Fibroblast of skin of right biceps (primary cell): ENCODE measurements at regions not wholly inside any gene's neighbourhood (a gene's known extent, or its start where the extent isn't known, plus 50 kb on each side); places are given as distances from the start of the nearest gene placed in this dataset.

Experiments used
- DNase-seq: peaks from one replicate; pipeline ENCODE4 v3.0.0-alpha.2; 2013

DNA sequence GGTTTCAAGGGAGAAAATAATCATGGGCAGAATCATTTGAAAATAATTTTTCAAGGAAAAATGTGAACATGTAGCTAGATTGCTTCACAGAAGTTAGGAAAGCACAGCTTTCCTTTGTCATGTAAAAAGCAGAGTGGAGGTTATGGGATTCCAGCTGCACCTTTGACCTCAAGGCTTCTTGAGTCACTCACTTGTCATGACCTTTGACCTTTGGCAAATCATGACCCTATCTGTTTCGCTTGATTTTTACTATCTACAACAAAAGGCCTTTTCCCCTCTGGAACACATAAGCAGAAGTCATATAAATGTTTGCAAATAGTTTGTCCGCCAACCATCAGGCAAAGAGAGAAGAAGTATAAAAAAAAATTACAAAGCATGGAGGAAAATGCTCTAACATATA is 210.7 kb upstream of the MIR17HG start:
- DNase-seq: no peak

DNA sequence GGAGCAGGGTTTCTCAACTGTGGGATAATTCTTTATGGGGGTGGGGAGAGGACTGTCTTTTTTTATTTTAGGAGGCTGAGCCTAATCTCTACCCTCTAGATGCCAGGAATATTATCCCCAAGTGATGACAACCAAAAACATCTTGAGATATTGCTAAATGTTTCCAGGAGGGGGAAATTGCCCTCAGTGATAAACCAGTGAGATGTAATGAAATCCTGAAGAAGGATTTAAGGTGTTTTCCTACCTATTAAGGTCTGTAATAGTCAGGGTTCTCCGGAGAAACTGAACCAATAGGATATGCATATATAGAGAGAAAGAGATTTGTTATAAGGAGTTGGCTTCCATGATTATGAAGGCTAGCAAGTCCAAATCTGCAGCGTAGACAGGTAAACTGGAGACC is 208.3 kb upstream of the MIR17HG start:
- DNase-seq: no peak

DNA sequence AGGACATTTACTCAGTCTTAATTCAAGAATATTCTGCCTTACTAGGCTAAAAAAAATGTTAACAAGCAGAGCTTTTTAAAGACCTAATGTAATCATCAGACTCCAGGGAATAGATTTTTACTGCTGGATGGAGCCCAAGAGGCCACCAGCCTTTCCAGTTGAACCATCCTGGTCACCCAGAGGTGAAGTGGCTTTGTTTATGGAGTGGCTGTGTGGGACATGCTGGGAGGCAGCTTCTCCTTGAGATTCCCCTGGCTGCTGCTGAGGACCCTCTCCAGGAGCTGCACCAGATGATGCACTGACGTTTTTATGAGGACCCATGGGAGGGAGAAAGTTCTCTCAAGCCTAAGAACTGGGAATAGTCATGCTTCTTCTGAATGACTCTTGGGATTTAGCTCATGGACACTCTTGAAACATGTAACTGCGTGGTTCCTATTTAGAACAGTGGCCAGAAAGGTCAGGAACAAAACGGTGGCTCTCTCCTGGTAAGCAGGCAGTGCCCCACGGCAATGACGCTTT is 205.9 kb upstream of the MIR17HG start:
- peak; percentile 53 for DNase-seq

DNA sequence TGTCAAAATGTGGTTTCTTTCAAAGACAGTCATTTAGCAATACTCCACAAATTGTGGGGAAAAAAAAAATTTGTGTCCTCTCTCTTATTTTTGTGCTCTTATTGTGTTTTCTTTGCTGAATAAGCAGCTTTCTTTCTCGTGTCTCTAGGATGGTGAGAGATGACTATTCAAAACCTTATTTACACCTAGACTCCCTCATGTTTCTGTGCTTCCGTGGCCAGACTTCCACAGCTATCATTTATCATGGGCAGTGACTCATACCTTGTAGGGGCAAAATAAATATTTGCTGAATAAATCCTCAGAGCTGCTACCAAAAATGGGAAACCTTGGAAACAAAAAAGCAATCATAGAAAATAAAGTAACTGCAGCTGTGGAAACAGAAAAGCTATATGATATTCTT is 204.9 kb upstream of the MIR17HG start:
- peak; percentile 91 for DNase-seq

DNA sequence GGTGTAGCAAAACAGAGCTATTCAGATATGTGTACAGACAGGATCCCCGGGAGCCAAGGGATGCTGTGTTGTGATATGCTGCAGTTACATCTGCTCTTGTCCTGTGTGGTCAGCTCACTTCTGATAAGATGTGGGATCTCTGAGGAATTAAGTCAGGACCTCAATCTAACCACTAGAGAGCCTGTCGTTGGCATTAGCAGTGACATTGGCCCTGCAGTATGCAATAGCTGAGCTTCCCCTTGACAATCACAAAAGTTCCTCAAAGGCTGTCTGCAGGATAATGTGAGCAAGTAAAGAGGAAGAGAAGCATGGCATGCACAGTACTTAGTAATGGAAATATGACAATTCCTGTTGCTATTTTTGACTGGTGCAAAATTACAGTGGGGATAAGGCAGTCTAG is 203.4 kb upstream of the MIR17HG start:
- no peak for DNase-seq

DNA sequence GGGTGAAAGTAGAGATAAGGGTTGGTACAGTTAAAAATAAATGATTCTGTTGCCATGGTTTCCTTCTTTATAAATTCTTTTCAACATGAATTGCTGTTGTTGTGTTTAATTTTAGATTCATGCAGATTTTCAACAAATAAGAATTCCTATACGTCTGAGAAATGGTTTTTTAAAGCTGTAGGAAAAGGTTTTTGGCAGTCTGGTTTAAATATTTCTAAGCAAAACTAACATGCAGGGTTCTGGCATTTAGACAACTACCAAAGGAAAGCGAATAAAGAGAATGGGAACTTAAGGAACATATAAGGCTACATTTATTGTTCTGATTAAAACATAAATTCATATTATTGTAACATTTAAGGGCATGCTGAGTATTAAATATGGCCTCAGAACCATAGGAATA is 203.0 kb upstream of the MIR17HG start:
- no peak for DNase-seq

DNA sequence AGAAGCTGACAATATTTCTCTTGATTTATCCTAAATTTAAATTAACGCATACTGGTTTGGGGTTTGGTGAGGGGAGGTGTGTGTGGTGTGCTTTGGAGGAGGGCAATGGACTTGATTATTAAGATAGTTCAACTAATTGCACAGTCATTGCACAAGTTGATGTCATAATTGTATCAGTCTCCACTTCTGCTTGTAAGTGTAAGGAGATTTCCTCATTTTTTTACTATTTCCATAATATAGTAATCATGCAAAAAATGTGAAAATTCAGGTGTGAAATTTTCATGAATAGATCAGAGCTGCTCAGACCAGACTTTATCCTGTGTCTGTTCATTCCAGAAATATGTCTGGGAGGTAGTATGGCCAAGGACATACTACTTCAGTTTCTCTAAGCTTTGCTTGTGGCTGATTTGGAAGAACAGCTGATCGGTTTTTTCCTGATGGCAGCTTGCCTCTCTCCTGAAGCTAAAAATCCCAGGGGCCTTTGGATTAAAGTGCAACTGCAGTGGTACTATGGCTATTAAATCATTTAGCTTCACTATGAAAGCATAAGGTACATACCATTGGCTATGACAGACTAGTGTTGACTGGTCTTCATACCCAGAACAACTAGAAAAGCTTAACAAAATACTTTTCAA is 201.8 kb upstream of the MIR17HG start:
- DNase-seq: no peak

DNA sequence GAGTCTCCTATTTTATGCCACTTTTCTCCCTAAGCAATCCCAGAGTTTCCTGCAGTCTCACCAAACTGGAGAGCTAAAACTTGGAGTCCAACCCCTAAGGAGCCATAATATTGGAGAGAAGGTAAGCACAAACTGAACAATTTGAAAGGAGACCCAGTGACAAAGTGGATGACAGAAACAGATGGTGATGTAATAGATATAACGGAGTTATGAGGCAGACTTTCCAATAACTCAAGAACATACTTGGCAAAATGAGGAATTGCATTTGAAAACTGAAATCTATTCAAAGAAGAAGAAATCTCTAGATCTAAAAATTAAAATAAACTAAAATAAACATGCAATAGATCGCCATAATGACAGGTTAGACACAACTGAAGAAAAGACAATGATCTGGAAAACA is 200.9 kb upstream of the MIR17HG start:
- DNase-seq: no peak

DNA sequence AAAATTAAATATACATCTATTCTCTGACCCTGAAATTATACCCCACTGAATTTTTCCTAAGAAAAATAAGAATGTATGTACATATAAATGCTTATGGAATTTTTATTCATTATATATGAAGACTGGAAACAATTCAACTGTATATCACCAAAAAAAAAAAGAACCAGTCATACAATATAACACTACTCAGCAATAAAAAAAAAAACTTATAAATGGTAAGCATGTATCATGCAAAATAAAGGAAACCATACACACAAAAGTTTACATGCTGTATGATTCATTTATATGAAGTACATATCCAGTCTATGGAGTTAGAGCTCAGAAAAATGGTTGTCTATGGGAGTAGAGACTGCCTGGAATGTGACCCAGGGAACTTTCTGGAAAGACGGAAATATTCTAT is 199.4 kb upstream of the MIR17HG start:
- no peak for DNase-seq

DNA sequence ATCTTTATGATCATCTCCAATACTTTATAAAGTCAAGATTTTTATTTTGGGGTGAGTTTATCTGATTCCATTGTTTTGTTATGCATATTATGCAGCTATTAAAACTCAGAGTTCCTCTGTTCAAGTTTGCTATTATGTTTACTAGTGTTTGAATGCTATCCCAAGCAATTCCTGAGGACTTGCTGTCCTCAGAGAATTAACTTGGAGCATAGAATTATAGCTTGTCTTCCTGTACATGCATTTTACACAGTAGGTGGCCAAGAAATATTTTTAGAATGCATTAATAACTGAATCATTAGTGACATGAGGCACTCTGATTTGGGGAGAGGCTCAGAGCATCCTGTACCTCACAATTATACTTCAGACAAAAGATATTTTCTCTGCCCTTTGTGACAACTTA is 195.6 kb upstream of the MIR17HG start:
- no peak for DNase-seq

DNA sequence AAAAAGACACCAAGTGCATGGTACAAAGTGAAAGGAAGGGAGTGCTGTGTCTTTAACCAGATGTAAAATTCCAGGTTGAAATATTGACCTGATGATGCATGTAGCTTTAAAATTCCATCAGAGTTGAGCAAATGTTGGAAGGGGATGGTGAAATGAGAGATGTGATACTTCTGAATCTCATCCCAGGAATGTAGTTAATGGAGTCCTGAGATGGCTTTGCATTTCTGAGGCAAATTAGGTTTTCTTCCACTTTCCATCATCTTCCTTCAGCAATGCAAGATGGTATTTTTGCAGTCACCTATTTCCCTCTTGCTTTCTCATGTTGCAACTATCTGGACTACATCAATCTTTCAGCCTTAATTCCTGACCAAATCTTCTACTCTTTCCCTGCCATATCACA is 194.1 kb upstream of the MIR17HG start:
- peak; percentile 89 for DNase-seq

DNA sequence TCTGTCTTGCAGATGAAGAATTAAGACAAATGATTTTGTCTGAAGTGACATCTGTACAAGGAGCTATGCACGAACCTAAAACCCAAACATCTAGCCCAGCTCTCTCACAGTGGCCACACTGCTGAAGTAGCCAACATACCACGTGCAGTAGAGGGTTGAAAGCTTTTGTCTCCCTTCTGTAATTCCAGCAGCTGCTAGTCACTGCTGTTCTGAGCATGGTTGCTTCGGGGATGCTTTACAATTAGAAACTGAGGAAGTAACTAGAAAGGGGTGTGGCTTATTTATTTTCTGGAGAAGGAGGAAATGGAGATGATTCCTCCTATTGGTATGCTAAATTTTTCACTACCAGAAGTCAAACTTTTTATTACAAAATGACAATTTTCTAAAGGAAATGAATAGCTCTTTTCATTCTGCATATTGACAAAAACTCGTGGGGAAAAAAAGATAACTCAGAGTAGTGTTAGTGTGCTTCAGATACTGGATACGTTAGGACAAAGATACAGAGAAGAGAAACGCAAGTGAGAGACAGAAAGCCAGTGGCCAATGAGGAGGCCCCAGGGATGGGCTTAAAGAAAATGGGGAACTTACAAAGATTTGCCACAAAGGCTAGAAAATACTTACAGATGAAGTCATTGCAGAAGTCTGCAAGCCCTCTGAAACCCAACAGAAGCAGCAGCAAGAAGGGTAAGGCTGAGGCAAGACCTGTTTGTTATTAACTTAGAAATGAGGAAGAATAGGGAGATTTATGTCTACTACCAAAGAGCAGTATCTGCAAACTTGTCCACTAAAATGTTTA is 192.7 kb upstream of the MIR17HG start:
- DNase-seq: peak; percentile 80

DNA sequence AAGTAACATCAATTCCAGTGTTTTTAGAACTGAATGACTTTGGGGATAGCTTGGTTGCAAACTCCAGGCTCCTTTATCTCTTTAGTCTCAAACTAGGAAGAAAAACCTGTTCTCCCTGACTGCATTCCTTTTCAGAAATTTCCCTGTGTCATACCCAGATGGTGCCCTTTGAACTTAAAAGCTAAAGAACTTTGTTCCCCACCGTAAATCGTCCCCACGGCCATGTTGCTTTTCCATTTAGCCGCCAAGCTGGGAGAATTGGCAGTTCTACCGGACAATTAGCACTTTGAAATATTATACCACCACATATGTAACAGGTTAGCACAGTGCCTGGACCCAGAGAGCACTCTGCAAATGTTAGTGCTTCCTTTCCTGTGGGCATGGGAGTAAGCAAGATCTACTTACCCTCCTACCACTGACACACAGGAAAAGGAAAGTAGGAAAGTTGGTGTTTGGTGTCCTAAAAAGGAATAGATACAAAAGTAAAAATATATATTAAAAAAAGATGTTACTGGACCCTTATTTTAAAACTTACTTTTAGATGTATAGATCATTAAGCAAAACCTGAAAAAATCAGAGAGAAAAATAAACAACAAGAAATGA is 191.9 kb upstream of the MIR17HG start:
- no peak for DNase-seq

DNA sequence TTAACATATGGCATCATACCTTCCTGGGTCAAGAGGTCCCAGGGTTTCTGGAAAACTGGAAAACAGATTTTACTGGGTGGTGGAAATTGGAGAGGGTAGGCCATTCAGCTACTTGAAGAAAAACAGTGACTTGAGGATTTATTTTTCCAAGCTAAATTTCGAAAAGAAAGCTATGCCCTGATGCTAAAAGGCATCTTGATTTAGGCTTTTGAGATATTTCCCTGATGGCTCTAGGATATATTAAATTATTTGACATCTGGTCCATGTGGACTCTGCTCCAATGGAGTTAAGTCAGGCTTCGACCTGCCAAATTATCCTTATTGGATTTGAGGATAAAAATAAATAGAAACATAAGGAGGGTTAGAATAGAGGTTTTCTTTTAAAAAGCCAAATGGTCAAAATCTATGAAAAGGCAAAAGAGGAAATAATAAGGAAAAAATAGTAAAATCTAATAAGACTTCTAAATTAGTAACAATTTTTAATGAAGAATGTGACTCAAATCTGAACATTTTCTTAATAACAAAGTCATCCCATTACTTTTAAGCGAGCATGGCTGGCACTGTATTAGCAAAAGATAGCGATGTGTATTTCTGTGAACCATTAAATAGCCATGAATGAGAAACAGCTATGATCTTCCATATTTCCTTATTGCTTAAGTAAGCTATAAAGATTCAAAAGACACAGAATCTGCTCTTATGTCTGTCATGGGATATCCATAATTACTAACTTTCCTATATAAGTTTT is 190.0 kb upstream of the MIR17HG start:
- DNase-seq: no peak

DNA sequence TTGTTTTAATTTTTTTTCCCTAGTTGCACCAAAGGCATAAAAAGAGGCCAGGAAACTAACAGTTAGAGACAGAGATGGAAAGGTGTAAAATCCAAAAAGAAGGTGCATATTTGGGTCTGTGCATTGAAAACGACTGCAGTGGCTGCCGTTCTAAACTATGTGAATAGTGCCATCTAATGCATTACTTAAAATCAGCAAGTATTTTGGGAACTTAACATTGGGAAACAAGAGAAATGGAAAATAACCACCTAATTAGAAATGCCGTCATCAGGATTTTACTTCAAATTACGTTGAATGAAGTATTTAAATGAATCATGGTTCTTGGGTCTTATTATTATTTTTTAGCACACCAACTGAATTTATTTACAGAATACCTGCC is 189.5 kb upstream of the MIR17HG start:
- DNase-seq: no peak

DNA sequence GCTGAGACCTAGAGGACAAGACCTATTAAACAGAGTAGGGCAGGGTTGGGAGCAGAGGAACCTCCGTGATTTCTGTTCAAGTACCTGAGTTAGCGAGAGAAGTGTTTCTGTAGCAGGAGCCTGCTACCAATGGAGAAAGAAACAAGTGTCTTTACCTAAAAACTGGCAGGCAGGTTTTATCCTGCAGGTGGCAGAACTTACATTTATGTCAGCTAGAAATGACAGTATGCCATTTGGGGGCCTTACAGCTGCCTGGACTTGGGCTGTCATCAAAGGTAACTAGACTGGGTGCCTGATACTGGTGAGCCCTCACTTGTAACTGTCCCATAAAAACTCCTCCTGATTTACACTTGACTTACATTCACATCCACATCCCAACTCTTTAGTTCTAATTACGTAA is 185.3 kb upstream of the MIR17HG start:
- no peak for DNase-seq

DNA sequence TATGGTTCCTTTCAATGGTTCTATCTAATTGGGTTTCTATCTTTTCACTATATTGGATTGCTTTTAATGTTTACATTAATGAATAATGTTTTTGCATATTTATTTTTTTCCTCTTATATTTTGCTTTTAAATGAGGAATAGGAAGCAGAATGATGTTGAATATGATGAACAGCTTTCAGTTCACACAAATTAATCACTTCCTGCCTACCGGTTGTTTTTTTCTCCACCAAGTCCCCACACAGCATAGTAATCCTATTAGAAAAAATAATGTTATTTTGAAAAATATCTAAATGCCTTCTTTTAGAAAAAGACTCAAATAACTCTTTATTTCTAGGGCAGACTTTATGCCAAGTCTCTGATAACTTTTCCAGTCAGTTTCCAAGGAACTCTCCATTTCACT is 184.9 kb upstream of the MIR17HG start:
- no peak for DNase-seq

DNA sequence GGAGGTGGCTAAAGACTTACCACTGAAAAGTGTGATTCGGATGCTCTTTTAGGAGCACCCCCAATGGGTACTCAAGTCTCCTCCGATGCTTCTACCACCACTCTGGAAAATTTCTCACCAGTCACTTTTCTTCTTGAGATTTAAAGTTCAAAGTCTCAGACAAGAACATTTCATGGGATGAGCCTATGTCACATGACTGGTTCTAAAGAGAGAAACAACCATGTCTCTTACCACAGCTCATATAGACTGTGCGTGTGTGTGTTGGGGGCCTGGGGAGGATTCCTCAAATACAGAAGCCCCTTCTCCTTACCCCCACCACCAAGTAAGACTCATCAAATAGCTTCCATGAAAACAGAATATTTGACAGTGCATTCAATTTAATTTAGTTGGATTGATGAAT is 181.7 kb upstream of the MIR17HG start:
- DNase-seq: no peak

DNA sequence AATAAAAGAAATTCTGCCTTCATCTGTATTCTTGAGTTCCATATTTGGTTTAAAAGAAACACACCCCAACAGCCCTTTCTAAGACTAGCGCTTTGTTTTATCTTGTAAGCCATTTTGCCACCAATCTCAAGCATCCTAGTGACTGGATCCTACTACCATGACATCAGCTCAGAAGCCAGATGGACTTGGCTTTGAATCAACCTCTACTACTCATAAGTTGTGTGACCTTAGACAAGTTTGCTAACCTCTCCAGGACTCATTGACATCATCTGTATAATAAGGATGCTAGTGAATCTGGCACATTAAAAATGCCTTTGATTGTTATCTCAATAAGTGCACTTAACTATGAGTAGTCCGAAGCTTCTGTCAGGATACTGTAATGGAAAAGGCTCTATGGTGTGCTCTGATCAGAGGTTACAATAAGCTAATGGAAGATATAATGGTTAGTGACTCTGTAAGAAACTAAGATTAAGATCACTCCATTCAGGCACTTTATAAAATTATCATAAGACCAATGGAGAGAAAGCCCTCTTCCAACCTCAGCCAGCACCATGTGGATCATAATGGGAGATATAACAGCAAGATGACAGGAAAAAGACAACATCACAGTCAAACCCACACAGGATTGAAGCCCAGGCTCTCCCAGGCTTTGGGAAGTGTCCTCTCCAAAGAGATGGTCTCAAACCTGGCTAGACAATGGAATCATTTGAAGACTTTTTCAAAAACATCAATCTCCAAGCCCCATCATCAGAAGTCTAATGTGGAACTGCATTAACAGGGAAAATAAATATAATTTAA is 180.6 kb upstream of the MIR17HG start:
- DNase-seq: no peak

DNA sequence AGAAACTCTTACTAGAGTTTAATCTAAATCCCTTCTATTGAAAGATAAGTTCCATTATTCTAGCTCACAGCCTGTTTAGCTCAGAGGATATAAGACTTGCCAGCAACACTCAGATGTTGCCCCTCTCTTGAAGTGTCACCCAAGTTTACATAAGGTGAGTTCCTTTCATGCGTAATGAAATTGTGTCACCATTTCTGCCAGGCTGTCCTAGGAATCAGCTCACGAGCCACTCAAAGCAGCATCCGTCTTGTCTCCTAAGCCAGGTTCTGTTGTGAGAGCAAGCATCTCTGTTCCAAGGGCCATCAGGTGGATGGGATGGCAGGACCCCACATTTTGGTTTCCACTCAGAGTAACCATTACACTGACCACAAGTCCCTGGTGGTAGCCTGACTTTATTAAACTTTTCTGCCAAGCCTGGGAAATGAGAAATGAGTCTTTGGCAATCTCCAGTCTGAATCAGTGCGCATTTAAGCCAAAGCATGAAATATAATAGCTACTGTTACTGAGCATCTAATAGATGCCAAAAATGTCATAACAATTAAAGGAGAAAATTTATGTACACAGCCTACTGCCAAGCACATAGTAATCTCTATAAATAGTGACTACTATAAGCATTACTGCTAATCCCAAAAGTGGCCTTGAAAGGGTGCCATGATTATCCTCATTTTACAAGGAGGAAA is 179.6 kb upstream of the MIR17HG start:
- DNase-seq: no peak

DNA sequence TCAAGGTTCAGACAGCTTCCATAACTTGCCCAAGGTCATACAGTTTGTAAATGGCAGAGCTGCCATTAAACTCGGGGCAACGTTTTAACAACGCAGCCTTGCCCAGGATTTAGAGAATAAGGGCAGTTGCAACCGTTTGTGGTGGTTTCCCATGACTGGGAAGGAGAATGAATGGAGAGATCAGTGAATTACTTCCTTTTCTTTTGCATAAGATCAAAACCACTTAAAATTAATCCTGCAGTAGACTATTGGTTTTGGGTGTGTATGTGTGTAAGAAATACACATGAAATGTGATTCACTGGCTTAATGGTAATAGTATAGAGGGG is 179.1 kb upstream of the MIR17HG start:
- DNase-seq: no peak
